ENCODE measurements at regions not wholly inside any gene's neighbourhood (a gene's known extent, or its start where the extent isn't known, plus 50 kb on each side); places are given as distances from the start of the nearest gene placed in this dataset.
"Not testable (repeated sequence)": the region's sequence is repeated elsewhere in the genome, so short reads cannot be mapped to it uniquely, and the experiment has no call there.

DNA sequence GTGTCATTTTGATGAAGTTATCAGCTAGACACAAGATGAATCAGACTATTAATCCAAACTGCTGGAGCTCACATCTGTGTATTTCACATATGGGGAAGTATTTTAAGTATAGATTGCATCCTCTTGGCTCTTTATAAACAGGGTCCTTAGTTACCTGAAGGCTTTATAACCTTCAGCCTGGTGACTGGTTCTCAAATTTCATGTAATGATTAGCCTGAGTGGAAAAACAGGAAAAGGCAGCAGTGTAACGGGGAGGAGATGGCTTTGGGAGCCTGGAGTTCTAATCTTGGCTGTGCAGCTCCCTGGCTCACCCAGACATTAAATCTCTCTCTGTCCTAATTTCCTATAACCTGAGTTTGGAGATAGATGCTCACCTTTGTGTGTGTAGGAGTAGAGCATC, 103.8 kb upstream of the HPF1 start:
- Mint-ChIP-seq H3K27ac (no peak overlapping the region), H3K9me3 (no peaks in the 10 kb centered on the region), H3K36me3 (ENCODE audit: low read depth) (no peaks in the 10 kb centered on the region), H3K4me3 (no peak overlapping the region), H3K4me1 (ENCODE audit: low read depth) (no peaks in the 10 kb centered on the region), H3K27me3 (ENCODE audit: insufficient read depth) (peaks cover 5% of the 10 kb centered on the region)
- intact Hi-C loops (cut with micrococcal nuclease), result no loop called here
- no peak for DNase-seq (ENCODE audit: low spot score)

DNA sequence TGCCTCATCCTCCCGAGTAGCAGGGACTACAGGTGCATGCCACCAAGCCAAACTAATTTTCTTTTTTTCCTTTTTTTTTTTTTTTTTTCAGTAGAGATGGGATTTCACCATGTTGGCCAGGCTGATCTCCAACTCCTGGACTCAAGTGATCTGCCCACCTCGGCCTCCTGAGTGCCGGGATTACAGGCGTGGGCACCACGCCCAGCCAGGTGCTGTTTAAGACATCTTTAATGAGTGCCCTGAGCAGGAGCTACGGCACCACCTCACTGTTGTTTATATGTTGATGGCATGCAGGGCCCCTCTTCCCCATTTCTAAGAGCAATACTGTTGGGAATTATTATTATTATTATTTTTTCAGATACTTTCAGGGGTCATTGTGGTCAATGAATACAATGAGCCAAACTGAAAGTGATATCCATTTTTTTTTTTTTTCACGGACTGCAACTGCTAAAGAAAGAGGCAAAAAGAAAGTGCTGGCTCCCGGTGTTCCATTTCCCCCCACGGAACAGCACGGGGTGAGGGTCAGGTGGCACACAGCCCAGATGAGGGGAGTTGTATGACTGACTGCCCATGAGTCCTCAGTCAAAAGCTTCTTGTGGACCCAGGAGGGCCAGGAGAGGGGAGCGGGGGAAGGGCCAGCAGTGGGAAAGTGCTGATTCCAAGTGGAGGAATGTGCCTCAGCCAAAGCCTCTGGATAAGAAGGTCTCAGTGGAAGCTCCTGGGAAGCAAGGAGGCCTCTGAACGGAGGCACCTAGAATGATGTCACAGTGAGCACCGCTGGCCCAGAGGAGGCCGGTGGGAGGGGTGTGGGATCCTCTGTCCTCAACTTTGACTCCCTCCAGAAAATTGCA, 101.8 kb upstream of the HPF1 start:
- H3K27me3 Mint-ChIP-seq (ENCODE audit: insufficient read depth), result peaks cover 6% of the 10 kb centered on the region
- no peak overlapping the region for H3K4me3 Mint-ChIP-seq

DNA sequence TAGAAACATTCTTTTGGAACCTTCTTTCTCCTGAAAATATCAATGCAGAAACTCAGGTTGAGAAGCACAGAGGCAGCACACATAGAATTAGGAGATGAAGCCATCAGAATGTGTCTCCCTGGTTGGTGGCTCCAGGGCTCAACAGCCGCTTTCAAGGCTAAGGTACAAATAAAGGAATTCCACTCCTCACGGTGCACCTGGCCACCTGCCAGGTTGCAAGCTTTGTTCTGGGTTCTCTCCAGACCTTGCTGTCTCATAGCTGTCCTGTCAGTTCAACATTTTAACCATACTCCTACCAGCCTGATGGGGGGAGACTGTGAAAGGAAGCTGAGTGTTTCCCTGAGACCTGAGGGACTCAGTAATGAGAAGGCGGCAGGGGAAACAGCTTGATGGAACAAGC, 96.3 kb upstream of the HPF1 start:
- Mint-ChIP-seq H3K4me1 (ENCODE audit: low read depth) (no peaks in the 10 kb centered on the region), H3K9me3 (no peaks in the 10 kb centered on the region), H3K27me3 (ENCODE audit: insufficient read depth) (peaks cover 4% of the 10 kb centered on the region), H3K36me3 (ENCODE audit: low read depth) (no peaks in the 10 kb centered on the region), H3K4me3 (no peak overlapping the region), H3K27ac (no peak overlapping the region)
- intact Hi-C loops (cut with micrococcal nuclease), result no loop called here
- DNase-seq (ENCODE audit: low spot score), result no peak

More for the DNA sequence above, 101.8 kb upstream of the HPF1 start:
- H3K27ac Mint-ChIP-seq, result no peak overlapping the region
- no peaks in the 10 kb centered on the region for H3K36me3 Mint-ChIP-seq (ENCODE audit: low read depth)
- intact Hi-C loops (cut with micrococcal nuclease), result no loop called here
- no peak for DNase-seq (ENCODE audit: low spot score)
- H3K4me1 Mint-ChIP-seq (ENCODE audit: low read depth), result no peaks in the 10 kb centered on the region
- no peaks in the 10 kb centered on the region for H3K9me3 Mint-ChIP-seq

DNA sequence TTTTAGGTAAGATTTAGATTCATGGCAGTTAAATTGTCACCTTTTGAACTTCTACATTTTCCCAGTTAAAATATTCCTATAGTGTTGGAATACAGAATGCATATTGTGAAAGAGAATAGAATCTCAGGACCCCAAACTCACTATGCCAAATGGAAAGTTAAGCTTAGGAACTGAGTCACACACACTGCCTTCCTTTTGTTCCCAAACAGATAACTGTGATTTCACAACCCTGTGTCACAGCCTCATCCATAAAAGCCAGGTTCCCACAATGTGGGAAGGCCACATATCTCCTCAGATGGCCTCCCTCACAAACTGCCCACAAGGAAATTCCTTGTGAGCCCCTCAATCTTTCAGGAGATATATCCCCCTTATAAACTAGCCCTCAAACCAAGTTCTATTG, 94.7 kb upstream of the HPF1 start:
- no peak for DNase-seq (ENCODE audit: low spot score)
- Mint-ChIP-seq H3K4me3 (no peak overlapping the region), H3K4me1 (ENCODE audit: low read depth) (no peaks in the 10 kb centered on the region), H3K36me3 (ENCODE audit: low read depth) (no peaks in the 10 kb centered on the region), H3K27ac (no peak overlapping the region), H3K27me3 (ENCODE audit: insufficient read depth) (peaks cover 4% of the 10 kb centered on the region), H3K9me3 (no peaks in the 10 kb centered on the region)
- intact Hi-C loops (cut with micrococcal nuclease), result no loop called here

DNA sequence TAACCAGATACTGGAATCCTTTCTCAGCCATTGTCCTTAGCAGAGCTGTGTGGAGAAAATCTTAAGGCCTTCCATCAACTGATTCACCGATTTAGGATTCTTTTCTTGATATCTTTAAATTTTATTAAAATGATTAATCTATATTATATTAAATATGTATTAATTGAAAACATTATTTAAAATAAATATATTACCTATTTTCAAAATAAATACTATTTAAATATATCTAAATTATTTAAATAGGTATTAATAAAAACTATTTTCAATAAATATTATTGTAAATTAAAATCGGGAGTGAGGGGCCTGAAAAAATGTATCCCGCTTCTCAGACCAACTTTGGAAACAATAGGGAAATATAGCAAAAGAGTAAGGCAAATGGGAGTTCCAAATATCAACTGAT, 94.0 kb upstream of the HPF1 start:
- DNase-seq (ENCODE audit: low spot score), result no peak
- H3K4me3 Mint-ChIP-seq, result no peak overlapping the region
- no peaks in the 10 kb centered on the region for H3K9me3 Mint-ChIP-seq
- H3K4me1 Mint-ChIP-seq (ENCODE audit: low read depth), result no peaks in the 10 kb centered on the region
- peaks cover 4% of the 10 kb centered on the region for H3K27me3 Mint-ChIP-seq (ENCODE audit: insufficient read depth)
- no peaks in the 10 kb centered on the region for H3K36me3 Mint-ChIP-seq (ENCODE audit: low read depth)
- no peak overlapping the region for H3K27ac Mint-ChIP-seq
- intact Hi-C loops (cut with micrococcal nuclease), result no loop called here

DNA sequence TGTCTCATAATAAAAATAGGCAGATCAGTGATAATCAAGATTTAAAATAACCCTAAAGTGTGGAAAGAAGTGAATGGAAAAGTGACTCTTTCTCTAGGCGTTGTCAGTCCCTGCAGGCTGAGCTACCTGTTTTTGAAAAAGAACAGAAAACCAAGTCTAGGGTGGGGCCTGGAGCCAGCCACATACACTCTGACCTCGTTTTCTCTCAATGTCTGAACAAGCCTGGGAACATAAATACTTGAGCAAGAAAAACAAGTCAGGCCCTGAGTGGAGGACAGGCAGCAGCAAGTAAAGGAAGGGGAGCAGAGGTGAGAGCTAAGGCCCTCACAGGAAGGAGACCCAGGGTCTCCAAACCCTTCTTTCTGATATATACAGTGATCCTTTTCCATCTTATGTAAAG, 91.7 kb upstream of the HPF1 start:
- Mint-ChIP-seq H3K27ac (no peak overlapping the region), H3K36me3 (ENCODE audit: low read depth) (no peaks in the 10 kb centered on the region), H3K27me3 (ENCODE audit: insufficient read depth) (peaks cover 2% of the 10 kb centered on the region), H3K9me3 (no peaks in the 10 kb centered on the region), H3K4me1 (ENCODE audit: low read depth) (no peaks in the 10 kb centered on the region), H3K4me3 (no peak overlapping the region)
- DNase-seq (ENCODE audit: low spot score), result no peak
- intact Hi-C loops (cut with micrococcal nuclease), result no loop called here

DNA sequence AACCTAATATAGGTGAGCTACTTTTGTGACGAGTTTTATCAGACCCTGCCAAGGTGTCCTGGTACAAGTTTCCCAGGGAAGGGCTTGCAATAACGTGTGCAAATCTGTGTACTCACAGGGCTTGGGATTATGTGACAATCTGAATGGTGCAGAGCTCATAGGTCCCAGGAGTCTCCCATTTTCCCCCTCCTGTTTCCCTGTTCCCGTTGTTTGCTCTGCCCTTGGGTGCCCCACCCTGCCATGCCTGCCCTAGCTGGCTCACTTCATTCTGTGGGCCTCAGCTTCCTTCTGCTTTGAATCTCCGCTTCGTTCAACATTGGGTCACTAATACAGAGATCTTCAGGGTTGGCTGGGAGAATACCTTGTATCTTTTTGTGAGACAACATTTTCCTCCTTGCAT, 90.3 kb upstream of the HPF1 start:
- H3K9me3 Mint-ChIP-seq, result no peaks in the 10 kb centered on the region
- no peak overlapping the region for H3K27ac Mint-ChIP-seq
- peaks cover 2% of the 10 kb centered on the region for H3K27me3 Mint-ChIP-seq (ENCODE audit: insufficient read depth)
- DNase-seq (ENCODE audit: low spot score), result no peak
- intact Hi-C loops (cut with micrococcal nuclease), result no loop called here
- H3K4me1 Mint-ChIP-seq (ENCODE audit: low read depth), result no peaks in the 10 kb centered on the region
- no peaks in the 10 kb centered on the region for H3K36me3 Mint-ChIP-seq (ENCODE audit: low read depth)
- H3K4me3 Mint-ChIP-seq, result no peak overlapping the region

DNA sequence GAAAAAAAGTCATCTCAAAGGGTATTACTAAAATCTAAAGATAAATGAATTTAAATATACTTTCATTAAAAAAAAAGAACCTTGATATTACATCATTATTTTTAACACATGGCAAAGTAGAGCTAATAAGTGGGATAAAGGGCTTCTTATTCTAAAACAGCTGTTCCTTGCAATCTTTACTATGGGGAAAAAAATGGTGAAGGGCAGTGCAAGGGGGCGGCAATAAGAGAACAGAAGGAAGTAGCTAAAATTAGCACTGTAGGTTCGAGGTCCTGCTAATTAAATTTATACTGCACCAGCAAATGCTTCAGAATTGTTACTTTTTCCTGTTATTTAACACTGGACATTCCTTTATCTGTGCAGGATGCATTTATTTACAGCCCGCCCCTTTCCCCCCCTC, 89.4 kb upstream of the HPF1 start:
- H3K36me3 Mint-ChIP-seq (ENCODE audit: low read depth), result no peaks in the 10 kb centered on the region
- H3K4me3 Mint-ChIP-seq, result no peak overlapping the region
- no peak overlapping the region for H3K27ac Mint-ChIP-seq
- no peak for DNase-seq (ENCODE audit: low spot score)
- H3K9me3 Mint-ChIP-seq, result no peaks in the 10 kb centered on the region
- no peaks in the 10 kb centered on the region for H3K4me1 Mint-ChIP-seq (ENCODE audit: low read depth)
- H3K27me3 Mint-ChIP-seq (ENCODE audit: insufficient read depth), result peaks cover 2% of the 10 kb centered on the region
- intact Hi-C loops (cut with micrococcal nuclease), result no loop called here

DNA sequence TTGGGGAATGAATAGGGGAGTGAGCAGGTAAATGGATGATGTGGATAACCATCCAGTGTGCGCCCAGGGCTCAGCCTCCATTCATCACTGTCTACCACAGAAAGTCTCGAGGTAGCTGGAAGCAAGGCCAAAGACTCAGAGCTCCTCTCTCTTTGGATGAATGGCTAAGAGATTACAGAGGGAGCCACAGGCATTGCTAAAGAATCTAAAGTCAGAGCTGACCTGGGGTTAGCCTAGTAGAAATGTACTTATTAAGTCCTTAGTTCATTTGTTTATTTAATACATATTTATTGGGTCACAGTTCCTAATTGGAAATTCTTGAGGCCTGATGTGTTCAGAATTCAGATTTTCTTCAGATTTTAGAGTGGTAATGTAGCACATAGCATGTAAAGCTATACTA, 88.7 kb upstream of the HPF1 start:
- no peak overlapping the region for H3K27ac Mint-ChIP-seq
- no peaks in the 10 kb centered on the region for H3K4me1 Mint-ChIP-seq (ENCODE audit: low read depth)
- DNase-seq (ENCODE audit: low spot score), result no peak
- H3K9me3 Mint-ChIP-seq, result no peaks in the 10 kb centered on the region
- no peaks in the 10 kb centered on the region for H3K36me3 Mint-ChIP-seq (ENCODE audit: low read depth)
- intact Hi-C loops (cut with micrococcal nuclease), result no loop called here
- peaks cover 2% of the 10 kb centered on the region for H3K27me3 Mint-ChIP-seq (ENCODE audit: insufficient read depth)
- no peak overlapping the region for H3K4me3 Mint-ChIP-seq

DNA sequence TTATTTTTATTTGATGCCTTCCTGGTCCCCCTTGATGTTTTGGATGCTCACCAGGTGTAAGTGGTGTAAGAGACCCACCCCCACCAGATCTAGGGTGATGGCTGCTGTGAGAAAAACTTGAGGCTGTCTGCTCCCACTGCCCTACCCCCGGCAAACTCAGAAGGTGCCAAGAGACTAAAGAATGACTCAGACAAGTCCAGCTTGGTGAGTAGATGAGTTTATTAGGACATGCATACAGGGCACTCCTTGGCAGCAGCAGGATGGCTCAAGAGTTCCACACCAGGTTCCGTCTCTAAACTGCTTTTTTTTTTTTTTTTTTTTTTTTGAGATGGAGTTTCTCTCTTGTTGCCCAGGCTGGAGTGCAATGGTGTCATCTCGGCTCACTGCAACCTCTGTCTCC, 84.0 kb upstream of the HPF1 start:
- intact Hi-C loops (cut with micrococcal nuclease), result no loop called here
- Mint-ChIP-seq H3K36me3 (ENCODE audit: low read depth) (no peaks in the 10 kb centered on the region), H3K9me3 (peaks cover 4% of the 10 kb centered on the region), H3K4me1 (ENCODE audit: low read depth) (no peaks in the 10 kb centered on the region), H3K27ac (no peak overlapping the region), H3K27me3 (ENCODE audit: insufficient read depth) (peaks cover 3% of the 10 kb centered on the region), H3K4me3 (no peak overlapping the region)
- no peak for DNase-seq (ENCODE audit: low spot score)

DNA sequence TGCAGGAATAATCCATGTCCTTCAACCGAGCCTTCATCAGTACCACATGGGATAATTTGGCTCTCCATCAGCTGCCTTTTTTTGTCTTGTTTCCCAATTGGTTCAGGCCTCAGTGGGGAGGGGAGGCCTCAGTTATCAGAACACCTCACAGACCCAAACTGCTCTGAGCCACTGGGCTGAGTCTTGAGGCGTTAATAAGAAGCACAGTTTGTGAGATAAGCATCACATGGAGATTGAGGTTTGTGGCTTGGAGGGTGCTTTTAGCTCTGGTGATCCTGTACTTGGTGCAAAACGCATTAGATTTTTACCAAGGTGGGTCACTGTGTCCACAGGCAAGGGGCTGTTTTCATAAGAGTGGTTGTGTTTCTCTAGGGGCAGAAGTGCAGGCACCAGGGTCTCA, 82.8 kb upstream of the HPF1 start:
- peaks cover 3% of the 10 kb centered on the region for H3K27me3 Mint-ChIP-seq (ENCODE audit: insufficient read depth)
- peaks cover 4% of the 10 kb centered on the region for H3K9me3 Mint-ChIP-seq
- H3K4me1 Mint-ChIP-seq (ENCODE audit: low read depth), result no peaks in the 10 kb centered on the region
- no peak overlapping the region for H3K4me3 Mint-ChIP-seq
- H3K36me3 Mint-ChIP-seq (ENCODE audit: low read depth), result no peaks in the 10 kb centered on the region
- DNase-seq (ENCODE audit: low spot score), result no peak
- H3K27ac Mint-ChIP-seq, result no peak overlapping the region
- intact Hi-C loops (cut with micrococcal nuclease), result no loop called here

DNA sequence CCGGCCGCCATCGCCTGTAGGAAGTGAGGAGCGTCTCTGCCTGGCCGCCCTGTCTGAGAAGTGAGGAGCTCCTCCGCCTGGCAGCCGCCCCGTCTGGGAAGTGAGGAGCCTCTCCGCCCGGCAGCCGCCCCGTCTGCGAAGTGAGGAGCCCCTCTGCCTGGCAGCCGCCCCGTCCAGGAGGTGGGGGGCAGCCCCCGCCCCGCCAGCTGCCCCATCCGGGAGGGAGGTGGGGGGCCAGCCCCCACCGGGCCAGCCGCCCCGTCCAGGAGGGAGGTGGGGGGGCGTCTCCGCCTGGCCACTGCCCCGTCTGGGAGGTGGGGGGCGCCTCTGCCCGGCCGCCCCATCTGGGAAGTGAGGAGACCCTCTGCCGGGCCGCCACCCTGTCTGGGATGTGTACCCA, 70.6 kb upstream of the HPF1 start:
- H3K36me3 Mint-ChIP-seq (ENCODE audit: low read depth); intact Hi-C loops (cut with micrococcal nuclease); H3K4me1 Mint-ChIP-seq (ENCODE audit: low read depth); H3K9me3 Mint-ChIP-seq; DNase-seq (ENCODE audit: low spot score); H3K27me3 Mint-ChIP-seq (ENCODE audit: insufficient read depth); H3K27ac Mint-ChIP-seq; H3K4me3 Mint-ChIP-seq: not testable (repeated sequence)

DNA sequence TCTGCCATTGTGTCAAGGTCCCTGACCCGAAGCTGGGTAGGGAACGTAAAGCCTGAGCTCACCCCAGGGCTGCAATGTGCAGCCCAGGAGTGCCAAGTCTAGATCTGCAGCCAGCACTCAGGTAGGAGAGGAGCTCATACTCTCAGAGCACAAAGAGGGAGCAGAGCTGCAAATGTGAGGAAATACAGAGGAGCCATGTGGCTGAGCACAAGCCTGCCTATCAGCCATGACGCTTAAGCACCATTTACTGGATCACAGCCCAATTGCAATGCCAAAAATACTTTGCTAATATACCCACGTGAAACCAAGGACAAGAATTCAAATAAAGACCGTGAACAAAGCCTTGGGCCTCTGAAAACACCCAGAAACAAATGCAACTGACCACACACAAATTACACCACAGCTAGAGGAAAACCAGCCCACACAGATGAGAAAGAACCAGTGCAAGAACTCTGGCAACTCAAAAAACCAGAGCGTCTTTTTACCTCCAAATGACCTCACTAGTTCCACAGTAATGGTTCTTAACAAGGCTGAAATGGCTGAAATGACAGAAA, 69.0 kb upstream of the HPF1 start:
- DNase-seq (ENCODE audit: low spot score), result no peak
- Mint-ChIP-seq H3K4me3 (no peak overlapping the region), H3K27ac (no peak overlapping the region), H3K27me3 (ENCODE audit: insufficient read depth) (peaks cover 4% of the 10 kb centered on the region), H3K9me3 (no peaks in the 10 kb centered on the region), H3K36me3 (ENCODE audit: low read depth) (no peaks in the 10 kb centered on the region), H3K4me1 (ENCODE audit: low read depth) (no peaks in the 10 kb centered on the region)
- intact Hi-C loops (cut with micrococcal nuclease), result no loop called here

DNA sequence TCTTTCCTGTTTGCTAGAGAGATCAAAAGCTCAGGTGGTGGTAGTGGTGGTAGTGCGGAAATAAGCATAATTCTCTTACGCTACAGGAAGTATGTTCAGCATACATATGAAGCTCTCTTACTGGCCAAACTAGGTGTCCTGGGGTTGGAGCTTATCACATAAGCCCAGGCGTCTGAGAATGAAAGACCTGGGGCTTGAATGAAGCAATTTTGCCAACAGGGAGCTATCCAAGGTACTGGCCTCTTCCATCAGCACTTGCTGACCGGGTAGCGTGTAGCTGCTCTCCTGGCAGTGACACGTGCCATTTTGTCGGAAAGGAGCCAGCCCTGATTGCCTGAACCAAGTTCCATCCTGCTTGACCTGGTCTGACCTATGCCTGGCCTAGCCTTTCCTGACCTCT, 65.9 kb upstream of the HPF1 start:
- intact Hi-C loops (cut with micrococcal nuclease), result no loop called here

More for the DNA sequence above, 65.9 kb upstream of the HPF1 start:
- no peaks in the 10 kb centered on the region for H3K9me3 Mint-ChIP-seq
- H3K4me3 Mint-ChIP-seq, result no peak overlapping the region
- no peaks in the 10 kb centered on the region for H3K36me3 Mint-ChIP-seq (ENCODE audit: low read depth)
- H3K27me3 Mint-ChIP-seq (ENCODE audit: insufficient read depth), result peaks cover 1% of the 10 kb centered on the region
- DNase-seq (ENCODE audit: low spot score), result no peak
- no peak overlapping the region for H3K27ac Mint-ChIP-seq
- H3K4me1 Mint-ChIP-seq (ENCODE audit: low read depth), result no peaks in the 10 kb centered on the region

All from activated T-helper 1 cell treated with anti-CD3 and anti-CD28 coated beads, Interleukin-12 subunit alpha, Interleukin-12 subunit beta, Interleukin-2, Interleukin-4 antibody, amounts not matched to agents 30 ng/mL and 10 ng/mL and 1 ng/mL, durations not matched to agents 14 hours and 24 hours and 36 hours (primary cell).